Neural progenitor cell (in vitro differentiated cells): ENCODE measurements at regions not wholly inside any gene's neighbourhood (a gene's known extent, or its start where the extent isn't known, plus 50 kb on each side); places are given as distances from the start of the nearest gene placed in this dataset.

ENCODE experiments used
- CTCF ChIP-seq: fragments of 200-600 bp; sonication (generic); IDR thresholded peaks from 2 replicates; pipeline ENCODE4 v1.5.1; 2017; ENCODE audit warnings: antibody characterized with exemption, mild to moderate bottlenecking
- EZH2 ChIP-seq: fragments of 200-600 bp; sonication (generic); IDR thresholded peaks from 2 replicates; pipeline ENCODE4 v1.6.1; 2017; ENCODE audit warnings: antibody characterized with exemption, mild to moderate bottlenecking, moderate library complexity
- EZH2phosphoT487 ChIP-seq: fragments of 200-600 bp; sonication (generic); IDR thresholded peaks from 2 replicates; pipeline ENCODE4 v1.6.1; 2017; ENCODE audit warnings: antibody characterized with exemption

GRCh38 chr7:159323359-159323758 is 178.7 kb upstream of the VIPR2 start:
- no peak for TF ChIP-seq CTCF
- TF ChIP-seq EZH2: no peak
- TF ChIP-seq EZH2phosphoT487: no peak
